HepG2 (cell line): ENCODE measurements at regions not wholly inside any gene's neighbourhood (a gene's known extent, or its start where the extent isn't known, plus 50 kb on each side); places are given as distances from the start of the nearest gene placed in this dataset.

Experiments used
- ATAC-seq: fragments of 200-7000 bp; cut with Tn5 transposase; 3 replicates; pipeline ENCODE4 v1.9.1; 2020; ENCODE audit warnings: mild to moderate bottlenecking, moderate library complexity
- BruUV-seq: library from RNA; stranded (reverse); fragments of 400-500 nt; replicated peaks from 2 replicates; lab custom pipeline; 2021; lab: Mats Ljungman, UMichigan
- CTCF ChIA-PET: fragments of 300-600 bp; formaldehyde crosslinking; extraction: SDS; loops from one replicate; lab custom pipeline; 2021; ENCODE audit warnings: low total read pairs, inconsistent platforms, low intra/inter-chr PET ratio; lab: Yijun Ruan, JAX
- POLR2A ChIA-PET: fragments of 350-600 bp; sonication (Branson Sonifier 250); formaldehyde crosslinking; loops from one replicate; lab custom pipeline; 2020; ENCODE audit warnings: antibody characterized with exemption, inconsistent platforms; lab: Yijun Ruan, JAX
- DNase-seq: peaks from one replicate; pipeline ENCODE4 v3.0.0-alpha.2; 2015; ENCODE audit warnings: low spot score
- FAIRE-seq: peaks from 3 replicates; lab custom pipeline; 2011; peaks lifted over from hg19 to GRCh38; lab: Jason Lieb, UNC
- H2AFZ ChIP-seq: one replicate; pipeline ENCODE4 v1.6.1; 2011; ENCODE audit warnings: low read length, inconsistent platforms
- H3K27ac ChIP-seq: fragments of 300-600 bp; 3 replicates; pipeline ENCODE4 v1.8.0; 2011; ENCODE audit warnings: mixed run types, mild to moderate bottlenecking, mixed read lengths, low read length, inconsistent platforms; ENCODE audit not compliant: insufficient read depth; ENCODE audit errors: extremely low read length
- H3K27me3 ChIP-seq, 2 experiments: fragments of 200-600 bp in 1 of 2; 2 replicates in 1 of 2; 3 replicates in 1 of 2; pipeline versions ENCODE4 v1.6.0 to v1.8.0; 2011; ENCODE audit warnings: low read length in 2 of 2, mild to moderate bottlenecking in 2 of 2, moderate library complexity in 2 of 2, inconsistent platforms in 1 of 2; ENCODE audit not compliant: insufficient read depth in 2 of 2, control insufficient read depth in 1 of 2
- H3K36me3 ChIP-seq, 2 experiments: fragments of 200-600 bp in 1 of 2; replicated peaks in 1 of 2; 2 replicates in 1 of 2; 3 replicates in 1 of 2; pipeline versions ENCODE4 v1.5.1 to v1.8.0; 2011; ENCODE audit warnings: low read length in 2 of 2, inconsistent platforms in 1 of 2; ENCODE audit not compliant: insufficient read depth in 2 of 2, control insufficient read depth in 1 of 2
- H3K4me1 ChIP-seq: 2 replicates; pipeline ENCODE4 v1.5.1; 2012; ENCODE audit warnings: low read length, inconsistent platforms; ENCODE audit not compliant: insufficient read depth
- H3K4me2 ChIP-seq: 2 replicates; pipeline ENCODE4 v1.6.0; 2011; ENCODE audit warnings: low read depth, low read length, inconsistent platforms
- H3K4me3 ChIP-seq, 3 experiments: fragments of 200-600 bp in 1 of 3; sonication (generic), shearing (Covaris generic) in 1 of 3; replicated peaks in 1 of 3; 2 replicates each; pipeline ENCODE4 v1.5.1; 2011 to 2016; ENCODE audit warnings: low read length in 3 of 3, inconsistent platforms in 2 of 3, low read depth in 2 of 3, mild to moderate bottlenecking in 2 of 3, control low read depth in 1 of 3, mixed read lengths in 1 of 3; ENCODE audit not compliant: insufficient read depth in 1 of 3
- H3K79me2 ChIP-seq: one replicate; pipeline ENCODE4 v1.6.1; 2011; ENCODE audit warnings: low read length, inconsistent platforms; ENCODE audit not compliant: insufficient read depth
- H3K9ac ChIP-seq: 2 replicates; pipeline ENCODE4 v1.6.0; 2011; ENCODE audit warnings: mild to moderate bottlenecking, low read depth, low read length, inconsistent platforms; ENCODE audit not compliant: insufficient read depth
- H3K9me3 ChIP-seq: 2 replicates; pipeline ENCODE4 v1.5.1; 2012; ENCODE audit warnings: mild to moderate bottlenecking, low read length
- H4K20me1 ChIP-seq: 2 replicates; pipeline ENCODE4 v1.6.0; 2011; ENCODE audit warnings: inconsistent platforms, mild to moderate bottlenecking, low read length, moderate library complexity; ENCODE audit not compliant: insufficient read depth
- FOXO1 ChIP-seq: sonication (generic); formaldehyde crosslinking; IDR thresholded peaks from 2 replicates; pipeline ENCODE4 v1.4.0; 2020; ENCODE audit warnings: missing genetic modification reagents
- HOXA9 ChIP-seq: sonication (generic); formaldehyde crosslinking; IDR thresholded peaks from 2 replicates; pipeline ENCODE4 v1.8.1; 2022; ENCODE audit warnings: missing genetic modification reagents, mild to moderate bottlenecking, moderate library complexity, borderline replicate concordance
- NFE2L1 ChIP-seq: sonication (generic); formaldehyde crosslinking; IDR thresholded peaks from 2 replicates; pipeline ENCODE4 v1.4.0; 2020; ENCODE audit warnings: missing genetic modification reagents, mild to moderate bottlenecking, borderline replicate concordance
- POLR2AphosphoS2 ChIP-seq: IDR thresholded peaks from 2 replicates; pipeline ENCODE4 v1.6.1; 2011; ENCODE audit warnings: low read depth, low read length, improper control_type of control experiment
- RBAK ChIP-seq: sonication (generic); formaldehyde crosslinking; IDR thresholded peaks from 2 replicates; pipeline ENCODE4 v1.5.1; 2020; ENCODE audit warnings: mild to moderate bottlenecking, missing genetic modification reagents
- SMAD3 ChIP-seq: sonication (generic); formaldehyde crosslinking; IDR thresholded peaks from 2 replicates; pipeline ENCODE4 v1.4.0; 2020; ENCODE audit warnings: missing genetic modification reagents
- SNAI1 ChIP-seq: sonication (generic); formaldehyde crosslinking; IDR thresholded peaks from 2 replicates; pipeline ENCODE4 v1.5.0; 2020; ENCODE audit warnings: mild to moderate bottlenecking, missing genetic modification reagents, borderline replicate concordance
- ZNF775 ChIP-seq: sonication (generic); formaldehyde crosslinking; IDR thresholded peaks from 2 replicates; pipeline ENCODE4 v1.4.0; 2020; ENCODE audit warnings: missing genetic modification reagents, mild to moderate bottlenecking, moderate library complexity, borderline replicate concordance
- WGBS: methylation state at CpG from one replicate; pipeline ENCODE4 v1.1.6; 2017; ENCODE audit warnings: low lambda C conversion rate; 5-methylcytosine and 5-hydroxymethylcytosine counted together
- in situ Hi-C: cut with HindIII; loops from 2 replicates; pipeline ENCODE4 v1.10.0; 2017; ENCODE audit warnings: low pct_unique_long_range_greater_than_20kb; ENCODE audit not compliant: extremely low pct_ligation_motif_present
- intact Hi-C: fragments of 100-400 bp; cut with micrococcal nuclease; formaldehyde crosslinking; loops from one replicate; pipeline ENCODE4 v1.10.0; 2022; ENCODE audit not compliant: unreplicated experiment
- TF ChIP-seq, protein P1 (sequence below): sonication (generic); formaldehyde crosslinking; IDR thresholded peaks from 2 replicates; pipeline ENCODE4 v1.4.0; 2020; ENCODE audit warnings: missing genetic modification reagents
- TF ChIP-seq, protein P2 (sequence below): sonication (generic); formaldehyde crosslinking; IDR thresholded peaks from 2 replicates; pipeline ENCODE4 v1.4.0; 2020; ENCODE audit warnings: missing genetic modification reagents, low read depth, mild to moderate bottlenecking, borderline replicate concordance
- TF ChIP-seq, protein P3 (sequence below): sonication (generic); formaldehyde crosslinking; IDR thresholded peaks from 2 replicates; pipeline ENCODE4 v1.5.1; 2020; ENCODE audit warnings: mild to moderate bottlenecking, missing genetic modification reagents

DNA sequence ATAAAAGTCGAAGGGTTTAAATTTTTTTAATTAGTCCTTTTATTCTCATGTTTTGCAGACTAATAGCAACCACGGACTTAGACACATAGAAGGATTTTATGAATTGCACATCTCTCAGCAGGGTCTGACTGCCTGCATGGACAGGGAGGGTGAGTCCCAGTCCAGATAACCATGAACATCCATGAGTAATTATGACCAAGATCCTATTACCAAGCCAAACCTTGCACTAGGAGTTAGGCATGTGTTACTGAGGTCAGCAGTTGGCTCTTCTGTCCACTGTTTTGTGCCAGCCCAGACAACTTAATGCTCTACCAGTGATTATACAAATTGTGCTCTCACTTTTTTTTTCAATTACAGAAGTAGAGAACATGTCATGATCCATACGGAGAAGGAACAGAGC, 211.2 kb downstream of the MAFB start (continued):
- TF ChIP-seq, protein P1, sequence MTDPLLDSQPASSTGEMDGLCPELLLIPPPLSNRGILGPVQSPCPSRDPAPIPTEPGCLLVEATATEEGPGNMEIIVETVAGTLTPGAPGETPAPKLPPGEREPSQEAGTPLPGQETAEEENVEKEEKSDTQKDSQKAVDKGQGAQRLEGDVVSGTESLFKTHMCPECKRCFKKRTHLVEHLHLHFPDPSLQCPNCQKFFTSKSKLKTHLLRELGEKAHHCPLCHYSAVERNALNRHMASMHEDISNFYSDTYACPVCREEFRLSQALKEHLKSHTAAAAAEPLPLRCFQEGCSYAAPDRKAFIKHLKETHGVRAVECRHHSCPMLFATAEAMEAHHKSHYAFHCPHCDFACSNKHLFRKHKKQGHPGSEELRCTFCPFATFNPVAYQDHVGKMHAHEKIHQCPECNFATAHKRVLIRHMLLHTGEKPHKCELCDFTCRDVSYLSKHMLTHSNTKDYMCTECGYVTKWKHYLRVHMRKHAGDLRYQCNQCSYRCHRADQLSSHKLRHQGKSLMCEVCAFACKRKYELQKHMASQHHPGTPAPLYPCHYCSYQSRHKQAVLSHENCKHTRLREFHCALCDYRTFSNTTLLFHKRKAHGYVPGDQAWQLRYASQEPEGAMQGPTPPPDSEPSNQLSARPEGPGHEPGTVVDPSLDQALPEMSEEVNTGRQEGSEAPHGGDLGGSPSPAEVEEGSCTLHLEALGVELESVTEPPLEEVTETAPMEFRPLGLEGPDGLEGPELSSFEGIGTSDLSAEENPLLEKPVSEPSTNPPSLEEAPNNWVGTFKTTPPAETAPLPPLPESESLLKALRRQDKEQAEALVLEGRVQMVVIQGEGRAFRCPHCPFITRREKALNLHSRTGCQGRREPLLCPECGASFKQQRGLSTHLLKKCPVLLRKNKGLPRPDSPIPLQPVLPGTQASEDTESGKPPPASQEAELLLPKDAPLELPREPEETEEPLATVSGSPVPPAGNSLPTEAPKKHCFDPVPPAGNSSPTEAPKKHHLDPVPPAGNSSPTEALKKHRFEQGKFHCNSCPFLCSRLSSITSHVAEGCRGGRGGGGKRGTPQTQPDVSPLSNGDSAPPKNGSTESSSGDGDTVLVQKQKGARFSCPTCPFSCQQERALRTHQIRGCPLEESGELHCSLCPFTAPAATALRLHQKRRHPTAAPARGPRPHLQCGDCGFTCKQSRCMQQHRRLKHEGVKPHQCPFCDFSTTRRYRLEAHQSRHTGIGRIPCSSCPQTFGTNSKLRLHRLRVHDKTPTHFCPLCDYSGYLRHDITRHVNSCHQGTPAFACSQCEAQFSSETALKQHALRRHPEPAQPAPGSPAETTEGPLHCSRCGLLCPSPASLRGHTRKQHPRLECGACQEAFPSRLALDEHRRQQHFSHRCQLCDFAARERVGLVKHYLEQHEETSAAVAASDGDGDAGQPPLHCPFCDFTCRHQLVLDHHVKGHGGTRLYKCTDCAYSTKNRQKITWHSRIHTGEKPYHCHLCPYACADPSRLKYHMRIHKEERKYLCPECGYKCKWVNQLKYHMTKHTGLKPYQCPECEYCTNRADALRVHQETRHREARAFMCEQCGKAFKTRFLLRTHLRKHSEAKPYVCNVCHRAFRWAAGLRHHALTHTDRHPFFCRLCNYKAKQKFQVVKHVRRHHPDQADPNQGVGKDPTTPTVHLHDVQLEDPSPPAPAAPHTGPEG (CRISPR knock-in tag), result no peak
- TF ChIP-seq POLR2AphosphoS2 (no peak), HOXA9 (CRISPR knock-in tag) (no peak), NFE2L1 (CRISPR knock-in tag) (no peak), ZNF775 (no peak)
- TF ChIP-seq, protein P2, sequence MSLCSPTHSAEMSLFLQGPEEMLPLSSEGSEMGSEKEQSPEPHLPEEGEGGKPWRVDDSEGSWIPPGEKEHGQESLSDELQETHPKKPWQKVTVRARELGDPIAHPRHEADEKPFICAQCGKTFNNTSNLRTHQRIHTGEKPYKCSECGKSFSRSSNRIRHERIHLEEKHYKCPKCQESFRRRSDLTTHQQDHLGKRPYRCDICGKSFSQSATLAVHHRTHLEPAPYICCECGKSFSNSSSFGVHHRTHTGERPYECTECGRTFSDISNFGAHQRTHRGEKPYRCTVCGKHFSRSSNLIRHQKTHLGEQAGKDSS (CRISPR knock-in tag), result no peak

DNA sequence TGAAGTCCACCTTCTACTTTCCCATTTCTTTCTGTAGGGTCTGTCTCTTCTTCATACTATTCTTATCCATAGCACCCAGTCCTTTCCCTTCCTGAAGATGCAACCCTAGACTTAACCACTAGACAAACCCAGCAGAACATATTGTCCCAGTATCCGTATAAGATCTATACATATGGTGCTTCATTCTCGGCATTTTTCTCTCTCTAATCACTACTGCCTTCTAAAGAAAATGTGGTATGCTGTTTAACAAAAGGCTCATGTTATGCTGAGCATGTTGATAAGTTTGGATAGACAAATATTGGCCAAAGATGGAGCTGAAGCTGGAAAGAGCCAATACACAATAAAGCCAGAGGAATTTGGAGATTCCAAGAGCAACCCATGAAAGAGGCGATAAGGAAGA, 212.6 kb downstream of the MAFB start:
- Histone ChIP-seq H3K4me1 (no peaks in the 10 kb centered on the region), H3K27ac (no peak overlapping the region), H3K9me3 (no peaks in the 10 kb centered on the region), H3K36me3 (no peaks in the 10 kb centered on the region), H3K79me2 (no peaks in the 10 kb centered on the region), H3K27me3 (no peaks in the 10 kb centered on the region; a peak in 1 of 5 replicates), H3K4me2 (no peak overlapping the region), H3K9ac (no peak overlapping the region), H2AFZ (no peak overlapping the region), H3K4me3 (no peak overlapping the region), H4K20me1 (no peaks in the 10 kb centered on the region)
- ATAC-seq (no peak), FAIRE-seq (no peak), DNase-seq (no peak)
- TF ChIP-seq SMAD3 (CRISPR knock-in tag), result no peak
- no peak for TF ChIP-seq RBAK (CRISPR knock-in tag)
- no peak for TF ChIP-seq FOXO1 (CRISPR knock-in tag)
- TF ChIP-seq SNAI1 (CRISPR knock-in tag), result no peak
- TF ChIP-seq, protein P3, sequence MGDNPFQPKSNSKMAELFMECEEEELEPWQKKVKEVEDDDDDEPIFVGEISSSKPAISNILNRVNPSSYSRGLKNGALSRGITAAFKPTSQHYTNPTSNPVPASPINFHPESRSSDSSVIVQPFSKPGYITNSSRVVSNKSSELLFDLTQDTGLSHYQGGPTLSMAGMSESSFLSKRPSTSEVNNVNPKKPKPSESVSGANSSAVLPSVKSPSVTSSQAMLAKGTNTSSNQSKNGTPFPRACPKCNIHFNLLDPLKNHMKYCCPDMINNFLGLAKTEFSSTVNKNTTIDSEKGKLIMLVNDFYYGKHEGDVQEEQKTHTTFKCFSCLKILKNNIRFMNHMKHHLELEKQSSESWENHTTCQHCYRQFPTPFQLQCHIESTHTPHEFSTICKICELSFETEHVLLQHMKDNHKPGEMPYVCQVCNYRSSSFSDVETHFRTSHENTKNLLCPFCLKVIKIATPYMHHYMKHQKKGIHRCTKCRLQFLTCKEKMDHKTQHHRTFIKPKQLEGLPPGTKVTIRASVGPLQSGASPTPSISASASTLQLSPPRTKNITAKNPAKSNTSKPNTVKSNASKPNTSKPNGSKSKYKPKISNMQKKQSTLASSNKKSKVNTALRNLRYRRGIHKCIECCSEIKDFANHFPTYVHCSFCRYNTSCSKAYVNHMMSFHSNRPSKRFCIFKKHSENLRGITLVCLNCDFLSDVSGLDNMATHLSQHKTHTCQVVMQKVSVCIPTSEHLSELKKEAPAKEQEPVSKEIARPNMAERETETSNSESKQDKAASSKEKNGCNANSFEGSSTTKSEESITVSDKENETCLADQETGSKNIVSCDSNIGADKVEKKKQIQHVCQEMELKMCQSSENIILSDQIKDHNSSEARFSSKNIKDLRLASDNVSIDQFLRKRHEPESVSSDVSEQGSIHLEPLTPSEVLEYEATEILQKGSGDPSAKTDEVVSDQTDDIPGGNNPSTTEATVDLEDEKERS (CRISPR knock-in tag), result no peak
- CTCF ChIA-PET, result no interaction called here
- WGBS, result 23% methylated on average over 3 of the region's 3 CpGs
- intact Hi-C loops, result no loop called here
- POLR2A ChIA-PET, result no interaction called here
- in situ Hi-C loops, result no loop called here
- no TSS peak for BruUV-seq
